CD8-positive, alpha-beta memory T cell (primary cell): ENCODE measurements at regions not wholly inside any gene's neighbourhood (a gene's known extent, or its start where the extent isn't known, plus 50 kb on each side); places are given as distances from the start of the nearest gene placed in this dataset.

ENCODE experiments used
- CTCF ChIA-PET: fragments of 350-600 bp; sonication (Branson Sonifier 250); formaldehyde crosslinking; loops from one replicate; lab custom pipeline; 2021; ENCODE audit warnings: antibody characterized with exemption; lab: Charles Lee
- POLR2A ChIA-PET: fragments of 350-600 bp; sonication (Branson Sonifier 250); formaldehyde crosslinking; loops from one replicate; lab custom pipeline; 2021; ENCODE audit warnings: antibody characterized with exemption; lab: Charles Lee
- DNase-seq, 5 donors: peaks; one replicate each; pipeline versions ENCODE4 v3.0.0 to v3.0.0-alpha.2; 2020 to 2022; ENCODE audit warnings: mixed read lengths in 1 of 5
- H3K27ac ChIP-seq: one replicate; pipeline ENCODE4 v1.7.0; 2013; ENCODE audit warnings: low read depth, mild to moderate bottlenecking, low read length, moderate library complexity
- H3K27me3 ChIP-seq: 2 replicates; pipeline ENCODE4 v1.7.0; 2013; ENCODE audit warnings: low read length, mild to moderate bottlenecking; ENCODE audit not compliant: insufficient read depth, poor library complexity, severe bottlenecking
- H3K36me3 ChIP-seq: 2 replicates; pipeline ENCODE4 v1.7.0; 2013; ENCODE audit warnings: mild to moderate bottlenecking, low read length, moderate library complexity; ENCODE audit not compliant: insufficient read depth
- H3K4me1 ChIP-seq: 2 replicates; pipeline ENCODE4 v1.7.0; 2013; ENCODE audit warnings: mild to moderate bottlenecking, low read length, moderate library complexity; ENCODE audit not compliant: insufficient read depth
- H3K4me3 ChIP-seq: 2 replicates; pipeline ENCODE4 v1.7.0; 2013; ENCODE audit warnings: mild to moderate bottlenecking, low read length
- H3K9me3 ChIP-seq: 2 replicates; pipeline ENCODE4 v1.7.0; 2013; ENCODE audit warnings: mild to moderate bottlenecking, low read length
- H3K27ac Mint-ChIP-seq, 8 donors: one replicate each; pipeline ENCODE4 v1.8.0; 2020 to 2021; ENCODE audit warnings: mixed read lengths in 8 of 8, mild to moderate bottlenecking in 6 of 8, inconsistent platforms in 3 of 8, moderate library complexity in 3 of 8
- H3K27me3 Mint-ChIP-seq, 2 donors: one replicate each; pipeline ENCODE4 v1.8.0; 2020 to 2021; ENCODE audit warnings: mixed read lengths in 2 of 2, mild to moderate bottlenecking in 1 of 2, moderate library complexity in 1 of 2
- H3K36me3 Mint-ChIP-seq, 3 donors: one replicate each; pipeline ENCODE4 v1.8.0; 2020 to 2021; ENCODE audit warnings: mixed read lengths in 3 of 3, inconsistent platforms in 1 of 3, mild to moderate bottlenecking in 1 of 3
- H3K4me1 Mint-ChIP-seq, 3 donors: one replicate each; pipeline ENCODE4 v1.8.0; 2020 to 2021; ENCODE audit warnings: mixed read lengths in 3 of 3, inconsistent platforms in 1 of 3, mild to moderate bottlenecking in 1 of 3
- H3K4me3 Mint-ChIP-seq, 7 donors: one replicate each; pipeline ENCODE4 v1.8.0; 2020 to 2021; ENCODE audit warnings: mixed read lengths in 7 of 7, mild to moderate bottlenecking in 6 of 7, moderate library complexity in 4 of 7, inconsistent platforms in 2 of 7
- H3K9me3 Mint-ChIP-seq, 5 donors: one replicate each; pipeline ENCODE4 v1.8.0; 2020 to 2022; ENCODE audit warnings: mixed read lengths in 5 of 5, mild to moderate bottlenecking in 3 of 5, moderate library complexity in 2 of 5, inconsistent platforms in 1 of 5

DNA sequence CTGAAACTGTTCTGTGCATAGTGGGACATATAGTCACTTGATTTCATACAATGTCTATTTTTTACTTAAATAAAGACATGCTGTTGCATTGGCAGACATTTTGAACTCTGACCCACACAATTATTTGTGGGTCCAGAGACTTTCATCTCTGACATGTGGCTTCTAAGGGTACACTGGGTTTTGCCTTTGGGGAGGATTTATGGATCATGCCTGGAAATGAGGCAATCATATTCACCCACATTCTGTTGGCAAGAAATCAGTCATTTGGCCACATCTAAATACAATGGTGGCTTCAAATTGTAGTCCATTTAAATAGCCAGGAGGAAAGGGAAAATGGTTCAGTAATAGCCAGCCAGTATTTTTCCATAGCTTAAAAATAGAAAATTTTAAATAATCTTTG is 238.3 kb upstream of the KLF12 start:
- Histone ChIP-seq H3K4me1 (no peaks in the 10 kb centered on the region), H3K27ac (no peak overlapping the region), H3K4me3 (no peak overlapping the region), H3K9me3 (no peaks in the 10 kb centered on the region), H3K27me3 (no peaks in the 10 kb centered on the region), H3K36me3 (no peaks in the 10 kb centered on the region)
- ChIA-PET POLR2A (no interaction called here), CTCF (no interaction called here)
- H3K36me3 Mint-ChIP-seq, result peaks cover 0 to 30% (median 20%) of the 10 kb centered on the region in 3 donors
- no peaks in the 10 kb centered on the region for H3K9me3 Mint-ChIP-seq
- DNase-seq, result no peak
- H3K27ac Mint-ChIP-seq, result no peak overlapping the region
- peaks cover 0 to 2% (median 0%) of the 10 kb centered on the region in 3 donors for H3K4me1 Mint-ChIP-seq
- H3K4me3 Mint-ChIP-seq, result no peak overlapping the region
- no peaks in the 10 kb centered on the region for H3K27me3 Mint-ChIP-seq

DNA sequence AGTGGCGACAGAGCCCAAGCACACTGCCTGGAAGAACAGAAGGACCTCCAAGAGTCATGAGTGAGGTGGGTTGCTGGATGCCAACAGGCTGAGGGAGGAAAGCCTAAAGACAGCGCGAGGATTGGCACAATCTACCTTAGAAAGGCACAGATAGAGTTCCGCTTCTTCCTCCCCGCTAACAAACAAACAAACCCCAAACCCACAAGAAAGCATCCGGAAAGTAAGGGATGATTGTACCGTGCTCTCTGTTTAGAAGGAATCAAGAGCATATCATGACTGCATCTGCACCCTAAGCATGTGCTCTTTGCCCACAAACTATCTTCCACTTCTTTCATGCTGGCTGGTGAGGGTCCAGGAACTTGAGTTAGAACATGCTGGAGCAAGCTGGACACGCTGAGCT is 233.0 kb upstream of the KLF12 start:
- POLR2A ChIA-PET, result no interaction called here
- Histone ChIP-seq H3K4me1 (no peaks in the 10 kb centered on the region), H3K36me3 (no peaks in the 10 kb centered on the region), H3K27me3 (no peaks in the 10 kb centered on the region), H3K4me3 (no peak overlapping the region), H3K9me3 (no peaks in the 10 kb centered on the region), H3K27ac (no peak overlapping the region)
- H3K4me1 Mint-ChIP-seq, result peaks cover 0 to 2% (median 0%) of the 10 kb centered on the region in 3 donors
- DNase-seq, result no peak
- peaks cover 11 to 56% (median 17%) of the 10 kb centered on the region in 3 donors for H3K36me3 Mint-ChIP-seq
- no peak overlapping the region for H3K4me3 Mint-ChIP-seq
- no peak overlapping the region for H3K27ac Mint-ChIP-seq
- H3K27me3 Mint-ChIP-seq, result no peaks in the 10 kb centered on the region
- CTCF ChIA-PET, result no interaction called here
- no peaks in the 10 kb centered on the region for H3K9me3 Mint-ChIP-seq

DNA sequence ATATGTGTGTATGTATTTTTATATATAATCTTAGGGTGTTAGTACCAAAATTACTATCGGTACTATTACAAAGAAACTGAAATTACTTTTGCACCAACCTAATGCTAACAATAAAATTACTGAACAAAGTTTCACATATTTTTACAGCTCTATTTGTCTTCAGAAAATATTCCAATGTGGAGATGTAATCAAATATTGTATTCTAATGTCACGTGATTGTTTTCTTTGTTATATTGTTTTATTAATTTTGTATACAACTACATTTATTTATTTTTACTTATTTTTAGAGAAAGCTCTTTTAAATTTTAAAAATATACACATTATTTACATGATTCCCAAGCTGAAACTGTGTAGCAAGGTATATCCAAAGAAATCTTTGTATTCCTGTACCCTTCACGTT is 227.1 kb upstream of the KLF12 start:
- Histone ChIP-seq H3K27me3 (no peaks in the 10 kb centered on the region), H3K9me3 (no peaks in the 10 kb centered on the region), H3K4me1 (no peaks in the 10 kb centered on the region), H3K36me3 (no peaks in the 10 kb centered on the region), H3K4me3 (no peak overlapping the region), H3K27ac (no peak overlapping the region)
- POLR2A ChIA-PET, result no interaction called here
- Mint-ChIP-seq H3K27ac (no peak overlapping the region), H3K4me1 (peaks cover 0 to 11% (median 0%) of the 10 kb centered on the region in 3 donors), H3K36me3 (peaks cover 4 to 34% (median 17%) of the 10 kb centered on the region in 3 donors), H3K27me3 (no peaks in the 10 kb centered on the region), H3K9me3 (no peaks in the 10 kb centered on the region), H3K4me3 (no peak overlapping the region)
- DNase-seq, result no peak
- CTCF ChIA-PET, result no interaction called here

DNA sequence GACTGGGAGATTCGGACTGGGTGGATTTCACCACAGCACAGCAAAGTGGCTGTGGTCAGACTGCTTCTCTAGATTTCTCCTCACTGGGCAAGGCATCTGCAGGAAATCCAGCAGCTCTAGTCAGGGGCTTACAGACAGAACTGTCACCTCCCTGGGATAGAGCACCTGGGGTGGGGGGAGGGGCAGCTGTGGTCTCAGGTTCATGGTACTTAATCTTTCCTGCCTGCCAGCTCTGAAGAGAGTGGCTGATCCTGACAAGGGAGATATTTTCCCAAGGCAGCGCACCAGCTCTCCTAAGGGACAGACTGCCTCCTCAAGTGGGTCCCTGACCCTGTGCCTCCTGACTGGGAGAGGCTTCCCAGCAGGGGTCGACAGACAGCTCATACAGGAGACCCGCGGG is 212.8 kb upstream of the KLF12 start:
- Histone ChIP-seq H3K4me1 (no peaks in the 10 kb centered on the region), H3K27me3 (no peaks in the 10 kb centered on the region), H3K4me3 (no peak overlapping the region), H3K27ac (no peak overlapping the region), H3K36me3 (no peaks in the 10 kb centered on the region), H3K9me3 (no peaks in the 10 kb centered on the region)
- no peak for DNase-seq
- Mint-ChIP-seq H3K36me3 (peaks cover 12 to 40% (median 19%) of the 10 kb centered on the region in 3 donors), H3K4me3 (no peak overlapping the region), H3K9me3 (peaks cover 0 to 15% (median 6%) of the 10 kb centered on the region in 5 donors), H3K27ac (no peak overlapping the region), H3K27me3 (peaks cover 0 to 3% of the 10 kb centered on the region in 2 donors), H3K4me1 (peaks cover 5 to 14% (median 11%) of the 10 kb centered on the region in 3 donors)
- CTCF ChIA-PET, result no interaction called here
- POLR2A ChIA-PET, result no interaction called here

DNA sequence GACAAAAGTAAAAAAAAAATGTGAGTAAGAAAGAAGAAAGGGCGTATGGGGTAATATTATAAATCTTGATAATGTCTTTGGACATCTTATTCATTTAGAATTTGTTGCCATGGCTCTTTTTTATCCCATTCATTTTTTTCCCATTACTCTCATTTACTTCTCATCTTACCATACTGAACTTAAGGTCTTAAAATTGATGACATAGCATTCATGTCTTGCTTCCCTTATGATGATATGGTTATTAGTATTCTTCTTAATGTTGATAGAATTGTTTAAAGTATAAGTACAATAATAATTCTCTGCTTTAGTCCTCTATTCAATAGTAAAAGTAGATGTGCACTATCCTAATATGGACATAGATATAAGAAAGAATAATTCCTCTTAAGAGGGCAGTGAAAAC is 204.1 kb upstream of the KLF12 start:
- no peaks in the 10 kb centered on the region for H3K9me3 ChIP-seq
- H3K27me3 ChIP-seq, result no peaks in the 10 kb centered on the region
- H3K36me3 ChIP-seq, result no peaks in the 10 kb centered on the region
- Mint-ChIP-seq H3K36me3 (peaks cover 8 to 30% (median 23%) of the 10 kb centered on the region in 3 donors), H3K4me3 (no peak overlapping the region), H3K27me3 (no peaks in the 10 kb centered on the region), H3K9me3 (peaks cover 0 to 9% (median 3%) of the 10 kb centered on the region in 5 donors), H3K4me1 (peaks cover 3 to 17% (median 8%) of the 10 kb centered on the region in 3 donors), H3K27ac (no peak overlapping the region)
- ChIA-PET CTCF (no interaction called here), POLR2A (no interaction called here)
- no peaks in the 10 kb centered on the region for H3K4me1 ChIP-seq
- H3K4me3 ChIP-seq, result no peak overlapping the region
- H3K27ac ChIP-seq, result no peak overlapping the region
- DNase-seq, result no peak

DNA sequence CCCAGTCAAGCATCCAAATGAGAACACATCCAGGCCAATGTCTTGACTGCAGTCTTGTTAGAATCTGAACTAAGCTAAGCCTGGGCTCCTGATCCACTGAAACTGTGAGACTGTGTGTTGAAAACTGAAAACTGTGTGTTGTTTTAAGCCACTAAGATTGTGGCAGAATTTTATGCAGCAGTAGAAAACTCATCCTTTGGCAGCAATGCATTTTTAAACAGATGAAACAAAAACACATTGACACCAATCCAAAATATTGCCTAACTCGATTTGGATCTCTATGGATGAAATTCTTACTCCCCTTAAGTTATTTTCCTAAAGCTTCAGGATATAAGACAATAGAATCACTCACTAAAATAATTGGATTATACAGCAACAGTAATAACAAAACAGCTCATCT is 202.3 kb upstream of the KLF12 start:
- Histone ChIP-seq H3K9me3 (no peaks in the 10 kb centered on the region), H3K4me3 (no peak overlapping the region), H3K36me3 (no peaks in the 10 kb centered on the region), H3K4me1 (no peaks in the 10 kb centered on the region), H3K27ac (no peak overlapping the region), H3K27me3 (no peaks in the 10 kb centered on the region)
- Mint-ChIP-seq H3K4me3 (no peak overlapping the region), H3K9me3 (peaks cover 0 to 4% (median 0%) of the 10 kb centered on the region in 5 donors), H3K4me1 (peaks cover 0 to 6% (median 4%) of the 10 kb centered on the region in 3 donors), H3K27ac (no peak overlapping the region), H3K36me3 (peaks cover 5 to 20% (median 19%) of the 10 kb centered on the region in 3 donors), H3K27me3 (no peaks in the 10 kb centered on the region)
- DNase-seq, result no peak
- ChIA-PET CTCF (no interaction called here), POLR2A (no interaction called here)

DNA sequence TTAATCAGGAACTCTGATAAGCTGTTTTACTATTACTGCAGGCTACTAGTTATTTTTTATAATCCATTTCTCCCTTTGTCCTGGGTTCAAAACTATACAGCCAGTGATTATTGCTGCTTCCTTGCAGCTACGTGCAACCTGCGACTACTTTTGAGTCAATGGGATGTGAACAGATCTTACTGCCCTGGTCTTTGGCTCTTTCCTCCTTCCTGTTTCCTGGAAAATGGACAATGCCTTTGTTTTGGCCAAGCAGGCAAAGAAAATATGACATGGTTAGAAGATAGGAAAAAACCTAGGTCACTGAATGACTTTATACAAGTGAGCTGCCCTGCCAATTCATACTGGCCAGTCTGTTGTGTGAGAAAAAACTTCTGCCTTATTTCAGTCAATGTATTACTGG is 201.2 kb upstream of the KLF12 start:
- no peaks in the 10 kb centered on the region for H3K36me3 ChIP-seq
- H3K4me1 Mint-ChIP-seq, result peaks cover 0 to 4% (median 2%) of the 10 kb centered on the region in 3 donors
- no peaks in the 10 kb centered on the region for H3K9me3 Mint-ChIP-seq
- no peaks in the 10 kb centered on the region for H3K9me3 ChIP-seq
- DNase-seq, result no peak
- no peak overlapping the region for H3K27ac Mint-ChIP-seq
- H3K4me1 ChIP-seq, result no peaks in the 10 kb centered on the region
- H3K27me3 Mint-ChIP-seq, result no peaks in the 10 kb centered on the region
- H3K4me3 ChIP-seq, result no peak overlapping the region
- POLR2A ChIA-PET, result no interaction called here
- H3K4me3 Mint-ChIP-seq, result no peak overlapping the region
- H3K27ac ChIP-seq, result no peak overlapping the region
- peaks cover 1 to 17% (median 9%) of the 10 kb centered on the region in 3 donors for H3K36me3 Mint-ChIP-seq
- H3K27me3 ChIP-seq, result no peaks in the 10 kb centered on the region
- CTCF ChIA-PET, result no interaction called here

DNA sequence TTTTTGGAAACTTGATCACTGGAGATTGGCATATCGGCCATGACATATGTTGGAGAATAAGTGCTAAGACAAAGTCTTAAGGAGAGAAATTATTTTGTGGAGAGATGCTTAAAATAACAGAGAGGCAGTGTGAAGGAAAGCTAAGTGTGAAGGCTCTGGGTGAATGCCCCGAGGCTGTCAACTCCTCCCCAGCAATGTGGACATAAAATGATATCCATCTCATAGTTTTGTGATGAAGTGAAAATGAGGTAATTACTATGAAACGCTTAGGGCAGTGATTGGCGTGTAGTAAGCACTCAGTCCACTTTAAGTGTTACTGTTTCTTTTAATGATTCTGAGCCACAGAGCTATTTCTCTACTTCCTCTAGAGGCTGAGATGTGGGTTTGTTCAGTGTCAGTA is 195.8 kb upstream of the KLF12 start:
- H3K9me3 ChIP-seq, result no peaks in the 10 kb centered on the region
- POLR2A ChIA-PET, result no interaction called here
- no peak overlapping the region for H3K4me3 Mint-ChIP-seq
- no peaks in the 10 kb centered on the region for H3K27me3 ChIP-seq
- CTCF ChIA-PET, result no interaction called here
- H3K4me1 ChIP-seq, result no peaks in the 10 kb centered on the region
- no peak for DNase-seq
- H3K36me3 ChIP-seq, result no peaks in the 10 kb centered on the region
- peaks cover 7 to 24% (median 22%) of the 10 kb centered on the region in 3 donors for H3K36me3 Mint-ChIP-seq
- no peaks in the 10 kb centered on the region for H3K9me3 Mint-ChIP-seq
- no peaks in the 10 kb centered on the region for H3K27me3 Mint-ChIP-seq
- H3K27ac Mint-ChIP-seq, result peak overlapping the region in 1 of 8 donors; percentile 7
- H3K27ac ChIP-seq, result no peak overlapping the region
- H3K4me3 ChIP-seq, result no peak overlapping the region
- H3K4me1 Mint-ChIP-seq, result peaks cover 2 to 9% (median 5%) of the 10 kb centered on the region in 3 donors
